K562 (cell line): ENCODE measurements at regions not wholly inside any gene's neighbourhood (a gene's known extent, or its start where the extent isn't known, plus 50 kb on each side); places are given as distances from the start of the nearest gene placed in this dataset.
A peak's percentile ranks its signal among the peaks of the same experiment; 100 is the strongest.

Source experiments
- ATAC-seq: fragments of 200-7000 bp; cut with Tn5 transposase; 3 replicates; pipeline ENCODE4 v1.9.1; 2020; ENCODE audit warnings: moderate library complexity
- BruUV-seq: library from RNA; stranded (reverse); fragments of 400-500 nt; replicated peaks from 2 replicates; lab custom pipeline; 2021; lab: Mats Ljungman, UMichigan
- CTCF ChIA-PET: fragments of 300-600 bp; formaldehyde crosslinking; extraction: SDS; loops from one replicate; lab custom pipeline; 2021; ENCODE audit warnings: low intra/inter-chr PET ratio; lab: Yijun Ruan, JAX
- POLR2A ChIA-PET: fragments of 300-600, 350-650 bp; sonication (Branson Sonifier 250); formaldehyde crosslinking; extraction: SDS; loops from one replicate; lab custom pipeline; 2021; ENCODE audit warnings: antibody characterized with exemption, inconsistent platforms; lab: Yijun Ruan, JAX
- DNase-seq, 4 experiments: peaks; one replicate each; pipeline versions ENCODE4 v3.0.0 to v3.0.0-alpha.2; 2011 to 2018; ENCODE audit warnings: low spot score in 3 of 4, mixed read lengths in 3 of 4; ENCODE audit errors: extremely low read depth in 1 of 4
- FAIRE-seq: peaks from 2 replicates; lab custom pipeline; 2011; peaks lifted over from hg19 to GRCh38; lab: Jason Lieb, UNC
- H2AFZ ChIP-seq: 2 replicates; pipeline ENCODE4 v1.6.0; 2011; ENCODE audit warnings: low read depth, low read length, control low read depth, inconsistent platforms
- H3K27ac ChIP-seq: fragments of 200-600 bp; 3 replicates; pipeline ENCODE4 v1.8.0; 2011; ENCODE audit warnings: low read depth, mild to moderate bottlenecking, control low read depth, inconsistent platforms, low read length, moderate library complexity, mixed read lengths; ENCODE audit errors: extremely low read depth
- H3K27me3 ChIP-seq, 2 experiments: fragments of 300-600 bp in 1 of 2; 2 replicates in 1 of 2; 3 replicates in 1 of 2; pipeline versions ENCODE4 v1.6.0 to v1.8.0; 2011; ENCODE audit warnings: inconsistent platforms in 2 of 2, low read length in 2 of 2, mild to moderate bottlenecking in 1 of 2, mixed read lengths in 1 of 2, moderate library complexity in 1 of 2; ENCODE audit not compliant: control insufficient read depth in 2 of 2, insufficient read depth in 2 of 2
- H3K36me3 ChIP-seq: fragments of 300-600 bp; 3 replicates; pipeline ENCODE4 v1.8.0; 2011; ENCODE audit warnings: mild to moderate bottlenecking, low read length, inconsistent platforms; ENCODE audit not compliant: control insufficient read depth, insufficient read depth
- H3K4me1 ChIP-seq, 2 experiments: fragments of 200-600 bp in 1 of 2; replicated peaks in 1 of 2; 2 replicates in 1 of 2; 3 replicates in 1 of 2; pipeline versions ENCODE4 v1.5.1 to v1.8.0; 2011; ENCODE audit warnings: inconsistent platforms in 2 of 2, low read length in 2 of 2, mild to moderate bottlenecking in 1 of 2, mixed read lengths in 1 of 2, moderate library complexity in 1 of 2; ENCODE audit not compliant: control insufficient read depth in 2 of 2, insufficient read depth in 2 of 2
- H3K4me2 ChIP-seq: 2 replicates; pipeline ENCODE4 v1.6.1; 2011; ENCODE audit warnings: low read length, control low read depth, inconsistent platforms, mixed read lengths; ENCODE audit not compliant: insufficient read depth
- H3K4me3 ChIP-seq: fragments of 200-600 bp; sonication (generic), shearing (Covaris generic); 2 replicates; pipeline ENCODE4 v1.5.1; 2016; ENCODE audit warnings: control low read depth, inconsistent platforms
- H3K79me2 ChIP-seq: fragments of 200-600 bp; 3 replicates; pipeline ENCODE4 v1.8.0; 2011; ENCODE audit warnings: low read length, inconsistent platforms; ENCODE audit not compliant: control insufficient read depth, insufficient read depth
- H3K9ac ChIP-seq, 2 experiments: 2 replicates each; pipeline versions ENCODE4 v1.6.0 to v1.6.1; 2011; ENCODE audit warnings: low read depth in 2 of 2, low read length in 2 of 2, control low read depth in 1 of 2, inconsistent platforms in 1 of 2, mild to moderate bottlenecking in 1 of 2, mixed read lengths in 1 of 2; ENCODE audit not compliant: insufficient read depth in 1 of 2
- H3K9me1 ChIP-seq: one replicate; pipeline ENCODE4 v1.6.0; 2011; ENCODE audit warnings: inconsistent platforms, mild to moderate bottlenecking, low read length, moderate library complexity; ENCODE audit not compliant: control insufficient read depth, insufficient read depth
- H3K9me3 ChIP-seq: replicated peaks from 2 replicates; pipeline ENCODE4 v1.5.1; 2011; ENCODE audit warnings: low read depth, low read length, inconsistent platforms; ENCODE audit not compliant: control insufficient read depth, insufficient read depth
- H4K20me1 ChIP-seq: replicated peaks from 2 replicates; pipeline ENCODE4 v1.6.1; 2011; ENCODE audit warnings: low read length, inconsistent platforms, mixed read lengths; ENCODE audit not compliant: control insufficient read depth, insufficient read depth
- CEBPB ChIP-seq: fragments of 450-650 bp; IDR thresholded peaks from 2 replicates; pipeline ENCODE4 v1.6.1; 2016; ENCODE audit warnings: missing genetic modification characterization, missing compliant biosample characterization
- DACH1 ChIP-seq: fragments of 450-650 bp; IDR thresholded peaks from 2 replicates; pipeline ENCODE4 v1.6.1; 2018; ENCODE audit not compliant: partially characterized antibody
- ESRRA ChIP-seq: fragments of 450-650 bp; IDR thresholded peaks from 2 replicates; pipeline ENCODE4 v1.6.1; 2014; ENCODE audit warnings: low read depth, mild to moderate bottlenecking, moderate library complexity, borderline replicate concordance
- KLF16 ChIP-seq: IDR thresholded peaks from 2 replicates; pipeline ENCODE4 v1.6.1; 2016; ENCODE audit warnings: antibody characterized with exemption
- NCOA2 ChIP-seq, 2 experiments: fragments of 450-650 bp; IDR thresholded peaks; 2 replicates each; pipeline ENCODE4 v1.6.1; 2018; ENCODE audit warnings: mild to moderate bottlenecking in 2 of 2, moderate library complexity in 1 of 2; ENCODE audit not compliant: partially characterized antibody in 2 of 2
- POLR2AphosphoS2 ChIP-seq: IDR thresholded peaks from 2 replicates; pipeline ENCODE4 v1.6.1; 2012; ENCODE audit warnings: low read length, improper control_type of control experiment
- RAD51 ChIP-seq: fragments of 450-650 bp; IDR thresholded peaks from 2 replicates; pipeline ENCODE4 v1.7.1; 2016; ENCODE audit warnings: low read depth, mild to moderate bottlenecking, borderline replicate concordance
- TEAD4 ChIP-seq, 2 experiments: sonication (generic) in 1 of 2; formaldehyde crosslinking in 1 of 2; IDR thresholded peaks; 2 replicates each; pipeline versions ENCODE4 v1.6.1 to v1.8.0; 2012 to 2022; ENCODE audit warnings: borderline replicate concordance in 1 of 2, inconsistent platforms in 1 of 2, low read length in 1 of 2, mild to moderate bottlenecking in 1 of 2, missing genetic modification reagents in 1 of 2
- ZNF121 ChIP-seq: sonication (generic); formaldehyde crosslinking; conservative IDR thresholded peaks from 2 replicates; pipeline ENCODE4 v1.8.0; 2022; ENCODE audit warnings: missing genetic modification reagents
- ZNF184 ChIP-seq: sonication (generic); formaldehyde crosslinking; IDR thresholded peaks from 2 replicates; pipeline ENCODE4 v1.5.0; 2020; ENCODE audit warnings: missing genetic modification reagents
- whole genome bisulfite sequencing: fragments of 100-300 bp; shearing (Covaris generic); methylation state at CpG from one replicate; pipeline ENCODE4 v1.1.6; 2016; ENCODE audit warnings: low coverage, mixed read lengths; ENCODE audit not compliant: insufficient coverage; ENCODE audit errors: missing lambda C conversion rate; 5-methylcytosine and 5-hydroxymethylcytosine counted together
- in situ Hi-C: fragments of 300-500 bp; cut with MboI; formaldehyde crosslinking; loops from 4 replicates; pipeline ENCODE4 v1.15.0; 2018; ENCODE audit warnings: inconsistent platforms, mixed read lengths
- intact Hi-C: fragments of 100-400 bp; cut with micrococcal nuclease; formaldehyde crosslinking; loops from 2 replicates; pipeline ENCODE4 v1.14.2; 2022
- TF ChIP-seq, protein P1 (sequence below): fragments of 250-450 bp; sonication (Bioruptor Pico); IDR thresholded peaks from 2 replicates; pipeline ENCODE4 v1.5.1; 2021; ENCODE audit warnings: mild to moderate bottlenecking
- TF ChIP-seq, protein P2 (sequence below): fragments of 450-650 bp; IDR thresholded peaks from 2 replicates; pipeline ENCODE4 v1.6.1; 2017; ENCODE audit warnings: mild to moderate bottlenecking, moderate library complexity
- TF ChIP-seq, protein P3 (sequence below): sonication (generic); formaldehyde crosslinking; IDR thresholded peaks from 2 replicates; pipeline ENCODE4 v1.8.0; 2022; ENCODE audit warnings: missing genetic modification reagents, mild to moderate bottlenecking, borderline replicate concordance

DNA sequence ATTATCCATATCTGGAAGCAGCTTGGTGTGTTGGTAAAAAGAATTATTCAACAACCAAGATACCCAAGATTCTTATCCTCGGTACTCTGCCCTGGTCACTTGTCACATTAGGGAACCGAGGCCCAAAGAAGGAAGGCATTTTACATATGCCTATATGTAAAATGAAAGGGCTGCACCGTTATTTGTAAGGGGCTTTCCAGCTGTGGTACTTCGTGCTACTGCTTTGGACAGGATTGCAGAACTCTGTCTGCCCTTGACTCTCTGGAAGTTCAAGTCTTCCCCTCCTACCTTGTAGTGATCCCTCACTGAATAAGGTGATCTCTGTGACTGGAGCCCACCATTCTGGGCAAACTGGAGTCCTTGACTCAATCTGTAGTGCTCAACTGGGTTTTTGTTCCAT, 198.9 kb upstream of the TOPAZ1 start:
- Histone ChIP-seq H2AFZ (no peak overlapping the region), H3K4me1 (no peaks in the 10 kb centered on the region), H3K4me2 (no peak overlapping the region), H3K79me2 (no peaks in the 10 kb centered on the region), H3K9ac (no peak overlapping the region), H3K36me3 (no peaks in the 10 kb centered on the region), H3K27me3 (peaks cover 0 to 6% of the 10 kb centered on the region in 2 experiments; a peak in 1 of 5 replicates), H4K20me1 (no peaks in the 10 kb centered on the region), H3K9me3 (no peaks in the 10 kb centered on the region), H3K4me3 (no peak overlapping the region), H3K27ac (no peak overlapping the region), H3K9me1 (no peaks in the 10 kb centered on the region)
- ATAC-seq = no peak
- 1% methylated on average over 4 of the region's 4 CpGs for WGBS
- peak; percentile 44 for FAIRE-seq
- BruUV-seq = no TSS peak
- CTCF ChIA-PET = no interaction called here
- POLR2A ChIA-PET = interaction anchor here (0.6 kb wide), 1 partner anchor 1923 kb away, joined by 4 read pairs; no protein-coding TSS in a partner anchor
- no peak for DNase-seq
- TF ChIP-seq RAD51 = no peak
- TF ChIP-seq NCOA2 (IDR thresholded peaks at IDR 0.05; ENCODE audit: partially characterized antibody in 2 of 2) = no peak
- TF ChIP-seq, protein P1, sequence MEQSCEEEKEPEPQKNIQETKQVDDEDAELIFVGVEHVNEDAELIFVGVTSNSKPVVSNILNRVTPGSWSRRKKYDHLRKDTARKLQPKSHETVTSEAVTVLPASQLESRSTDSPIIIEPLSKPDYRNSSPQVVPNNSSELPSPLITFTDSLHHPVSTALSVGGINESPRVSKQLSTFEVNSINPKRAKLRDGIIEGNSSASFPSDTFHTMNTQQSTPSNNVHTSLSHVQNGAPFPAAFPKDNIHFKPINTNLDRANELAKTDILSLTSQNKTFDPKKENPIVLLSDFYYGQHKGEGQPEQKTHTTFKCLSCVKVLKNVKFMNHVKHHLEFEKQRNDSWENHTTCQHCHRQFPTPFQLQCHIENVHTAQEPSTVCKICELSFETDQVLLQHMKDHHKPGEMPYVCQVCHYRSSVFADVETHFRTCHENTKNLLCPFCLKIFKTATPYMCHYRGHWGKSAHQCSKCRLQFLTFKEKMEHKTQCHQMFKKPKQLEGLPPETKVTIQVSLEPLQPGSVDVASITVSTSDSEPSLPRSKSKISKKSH (CRISPR knock-in tag) = no peak
- no peak for TF ChIP-seq KLF16
- TF ChIP-seq, protein P2, sequence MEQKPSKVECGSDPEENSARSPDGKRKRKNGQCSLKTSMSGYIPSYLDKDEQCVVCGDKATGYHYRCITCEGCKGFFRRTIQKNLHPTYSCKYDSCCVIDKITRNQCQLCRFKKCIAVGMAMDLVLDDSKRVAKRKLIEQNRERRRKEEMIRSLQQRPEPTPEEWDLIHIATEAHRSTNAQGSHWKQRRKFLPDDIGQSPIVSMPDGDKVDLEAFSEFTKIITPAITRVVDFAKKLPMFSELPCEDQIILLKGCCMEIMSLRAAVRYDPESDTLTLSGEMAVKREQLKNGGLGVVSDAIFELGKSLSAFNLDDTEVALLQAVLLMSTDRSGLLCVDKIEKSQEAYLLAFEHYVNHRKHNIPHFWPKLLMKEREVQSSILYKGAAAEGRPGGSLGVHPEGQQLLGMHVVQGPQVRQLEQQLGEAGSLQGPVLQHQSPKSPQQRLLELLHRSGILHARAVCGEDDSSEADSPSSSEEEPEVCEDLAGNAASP = no peak
- TF ChIP-seq CEBPB (tag) = no peak
- TF ChIP-seq, protein P3, sequence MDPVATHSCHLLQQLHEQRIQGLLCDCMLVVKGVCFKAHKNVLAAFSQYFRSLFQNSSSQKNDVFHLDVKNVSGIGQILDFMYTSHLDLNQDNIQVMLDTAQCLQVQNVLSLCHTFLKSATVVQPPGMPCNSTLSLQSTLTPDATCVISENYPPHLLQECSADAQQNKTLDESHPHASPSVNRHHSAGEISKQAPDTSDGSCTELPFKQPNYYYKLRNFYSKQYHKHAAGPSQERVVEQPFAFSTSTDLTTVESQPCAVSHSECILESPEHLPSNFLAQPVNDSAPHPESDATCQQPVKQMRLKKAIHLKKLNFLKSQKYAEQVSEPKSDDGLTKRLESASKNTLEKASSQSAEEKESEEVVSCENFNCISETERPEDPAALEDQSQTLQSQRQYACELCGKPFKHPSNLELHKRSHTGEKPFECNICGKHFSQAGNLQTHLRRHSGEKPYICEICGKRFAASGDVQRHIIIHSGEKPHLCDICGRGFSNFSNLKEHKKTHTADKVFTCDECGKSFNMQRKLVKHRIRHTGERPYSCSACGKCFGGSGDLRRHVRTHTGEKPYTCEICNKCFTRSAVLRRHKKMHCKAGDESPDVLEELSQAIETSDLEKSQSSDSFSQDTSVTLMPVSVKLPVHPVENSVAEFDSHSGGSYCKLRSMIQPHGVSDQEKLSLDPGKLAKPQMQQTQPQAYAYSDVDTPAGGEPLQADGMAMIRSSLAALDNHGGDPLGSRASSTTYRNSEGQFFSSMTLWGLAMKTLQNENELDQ (CRISPR knock-in tag) = no peak
- TF ChIP-seq ZNF184 = no peak
- TF ChIP-seq ZNF121 (CRISPR knock-in tag) = no peak
- TF ChIP-seq ESRRA = no peak
- TF ChIP-seq DACH1 = no peak
- TF ChIP-seq POLR2AphosphoS2 = no peak
- no peak for TF ChIP-seq TEAD4 (IDR thresholded peaks at IDR 0.05; ENCODE audit: low read length)
- TF ChIP-seq TEAD4 (CRISPR knock-in tag; IDR thresholded peaks at IDR 0.05; ENCODE audit: borderline replicate concordance) = no peak
- intact Hi-C loops = no loop called here
- in situ Hi-C loops = loop anchor here (10.0 kb wide), 1 partner anchor 1008 kb away; no protein-coding TSS in a partner anchor
